Epithelial cell of esophagus (primary cell): ENCODE measurements at regions not wholly inside any gene's neighbourhood (a gene's known extent, or its start where the extent isn't known, plus 50 kb on each side); places are given as distances from the start of the nearest gene placed in this dataset.

Source experiments
- DNase-seq: peaks from one replicate; pipeline ENCODE4 v3.0.0; 2010; ENCODE audit warnings: low read depth
- H3K4me3 ChIP-seq: 2 replicates; pipeline ENCODE4 v1.5.1; 2011; ENCODE audit warnings: mild to moderate bottlenecking, low read length, control low read depth
- CTCF ChIP-seq: IDR thresholded peaks from 2 replicates; pipeline ENCODE4 v1.5.1; 2011; ENCODE audit warnings: low read depth, mild to moderate bottlenecking, low read length, control low read depth, inconsistent platforms; ENCODE audit not compliant: insufficient read depth; ENCODE audit errors: missing control alignments

DNA sequence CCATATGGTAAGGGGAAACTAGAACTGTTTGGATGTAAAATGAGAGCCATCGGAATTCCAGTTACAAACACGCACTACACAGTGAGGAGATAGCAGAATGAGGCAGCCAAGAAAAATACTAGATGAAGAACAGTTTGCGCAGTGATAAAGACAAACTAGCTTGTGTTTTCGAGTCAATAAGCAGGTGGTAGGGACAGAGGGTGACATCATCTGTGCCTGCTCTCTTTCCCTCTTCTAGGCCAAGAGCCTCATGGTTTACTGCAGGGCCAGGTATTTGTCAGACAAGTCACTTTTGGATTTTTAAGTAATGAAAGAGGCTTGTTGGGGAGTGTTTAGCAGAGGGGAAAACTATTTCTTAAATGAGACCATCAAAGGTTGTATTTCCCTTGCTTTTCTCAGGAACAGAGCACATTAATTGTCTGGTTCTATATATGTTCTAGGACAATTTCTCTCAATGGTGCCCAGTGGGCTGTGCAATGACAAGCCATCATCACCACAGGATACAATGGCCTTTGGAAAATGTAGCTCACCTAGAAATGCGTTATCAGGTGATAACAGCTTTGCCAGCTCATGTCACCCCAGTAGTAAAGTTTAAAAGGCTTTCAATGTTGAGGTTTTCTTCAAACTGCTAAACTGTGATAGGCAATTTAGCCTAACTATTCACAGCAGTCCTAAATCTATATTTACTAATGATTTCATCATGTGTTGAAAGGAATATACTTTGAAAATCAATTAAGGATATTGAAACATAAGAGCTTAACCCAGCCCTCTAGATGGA is 1210.3 kb upstream of the ZEB2 start:
- no peak for TF ChIP-seq CTCF
- DNase-seq = no peak
- no peak overlapping the region for H3K4me3 ChIP-seq

DNA sequence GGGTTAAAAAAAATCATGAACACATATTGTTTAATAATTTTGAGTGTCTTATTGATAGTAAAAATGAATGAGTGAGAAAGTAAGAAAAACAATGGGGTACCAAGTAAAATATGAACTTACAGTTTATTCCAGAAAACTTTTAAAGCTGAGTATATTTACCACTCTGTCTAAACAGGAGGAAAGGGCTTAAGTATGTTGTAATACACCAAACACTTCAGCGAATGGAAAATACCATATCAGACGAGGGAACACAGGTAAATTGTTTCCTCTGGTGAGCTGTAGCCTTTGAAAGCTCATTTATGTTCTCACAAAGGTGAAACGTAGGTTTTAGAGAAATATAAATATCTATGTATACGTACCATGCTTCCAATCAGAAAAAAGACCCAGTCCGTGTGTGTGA is 1209.6 kb upstream of the ZEB2 start:
- no peak for DNase-seq
- TF ChIP-seq CTCF = no peak
- H3K4me3 ChIP-seq = no peak overlapping the region

DNA sequence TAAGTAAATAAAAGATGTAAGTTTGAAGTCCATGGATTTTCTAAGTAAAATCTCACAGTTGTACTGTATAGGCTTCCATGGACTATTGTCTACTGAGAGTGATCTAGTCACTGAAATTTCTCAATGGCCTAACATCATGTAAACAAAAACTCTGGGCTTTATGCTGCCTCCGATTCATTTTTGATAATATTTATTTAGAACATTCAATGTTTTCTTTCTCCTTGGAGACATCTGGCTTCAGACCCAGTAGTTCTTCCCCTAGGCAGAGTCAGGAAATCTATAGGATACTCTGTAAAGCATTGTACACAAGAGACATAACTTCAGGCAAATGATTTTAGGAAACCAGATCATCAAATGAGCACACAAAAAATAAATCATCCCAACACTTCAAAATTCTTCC is 1208.6 kb upstream of the ZEB2 start:
- DNase-seq = no peak
- TF ChIP-seq CTCF = no peak

DNA sequence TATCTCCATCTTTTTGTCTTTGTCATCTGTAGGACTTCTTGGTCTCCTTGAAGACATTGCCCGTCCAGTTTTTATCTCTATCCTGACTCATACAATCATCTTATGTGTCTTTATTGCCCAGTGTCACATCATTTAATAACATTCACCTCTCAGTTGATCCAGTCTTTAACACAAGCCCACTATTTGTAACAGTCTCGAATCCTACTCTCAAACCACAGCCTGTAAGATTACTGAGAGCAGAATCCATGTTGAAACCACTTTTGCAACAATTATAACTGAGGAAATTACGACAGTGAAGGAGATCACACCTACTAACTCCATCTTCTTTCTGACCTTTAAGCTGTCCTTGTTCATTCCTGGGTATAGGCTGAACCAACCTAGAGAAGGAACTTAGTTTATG is 1206.0 kb upstream of the ZEB2 start:
- no peak for DNase-seq
- H3K4me3 ChIP-seq = no peak overlapping the region
- no peak for TF ChIP-seq CTCF

More for the DNA sequence above, 1208.6 kb upstream of the ZEB2 start:
- no peak overlapping the region for H3K4me3 ChIP-seq

DNA sequence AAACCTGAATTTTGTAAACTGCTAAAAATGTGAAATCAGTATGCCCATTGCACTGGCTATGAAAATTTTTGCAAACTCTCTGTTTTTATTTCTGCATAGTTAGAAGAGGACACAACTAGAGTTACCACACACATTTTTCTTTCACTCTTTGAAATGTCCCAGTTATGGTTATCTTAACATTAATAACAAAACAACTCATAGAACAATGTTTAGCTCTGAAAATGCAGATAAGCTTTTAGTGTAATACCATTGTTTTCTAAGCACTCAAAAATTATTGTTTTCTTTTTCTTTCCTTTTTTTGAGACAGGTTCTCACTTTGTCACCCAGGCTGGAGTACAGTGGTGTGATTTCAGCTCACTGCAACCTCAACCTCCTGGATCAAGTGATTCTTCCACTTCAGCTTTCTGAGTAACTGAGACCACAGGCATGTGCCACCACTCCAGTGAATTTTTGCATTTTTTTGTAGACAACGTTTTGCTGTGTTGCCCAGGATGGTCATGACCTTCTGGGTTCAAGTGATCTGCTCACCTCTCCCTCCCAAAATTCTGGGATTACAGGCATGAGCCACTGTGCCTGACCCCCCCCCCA is 1204.5 kb upstream of the ZEB2 start:
- no peak for TF ChIP-seq CTCF
- no peak for DNase-seq

GRCh38 chr2:145723872-145724271 is 1204.0 kb upstream of the ZEB2 start:
- no peak for DNase-seq
- H3K4me3 ChIP-seq = no peak overlapping the region
- no peak for TF ChIP-seq CTCF

More for the DNA sequence above, 1204.5 kb upstream of the ZEB2 start:
- no peak overlapping the region for H3K4me3 ChIP-seq

- no peak overlapping the region for H3K4me3 ChIP-seq
- TF ChIP-seq CTCF = no peak
- no peak for DNase-seq
Measured at GRCh38 chr2:145721681-145722080, 1201.8 kb upstream of the ZEB2 start.
